ENCODE measurements at regions not wholly inside any gene's neighbourhood (a gene's known extent, or its start where the extent isn't known, plus 50 kb on each side); places are given as distances from the start of the nearest gene placed in this dataset.

DNA sequence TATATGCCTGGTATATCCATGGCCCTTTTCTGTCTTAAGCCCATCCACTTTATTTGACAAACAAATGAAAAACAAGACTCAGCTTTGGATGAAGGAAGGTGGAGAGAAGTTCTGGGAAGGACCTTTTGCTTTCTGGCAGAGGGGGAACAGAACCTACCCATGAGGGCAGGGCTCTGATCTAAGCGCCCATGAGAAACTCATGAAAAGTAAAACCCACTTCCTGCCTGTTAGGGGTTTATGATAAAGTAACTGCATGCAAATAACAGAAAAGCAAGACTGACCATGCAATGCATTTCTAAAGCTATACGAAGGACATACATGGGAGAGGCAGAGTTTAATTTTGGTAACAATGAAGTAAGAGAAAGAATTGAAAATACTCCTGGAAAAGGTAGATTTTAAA is 181.9 kb upstream of the ADRA1B start:
- 83 to 87% methylated on average over 1 to 2 of the region's 2 CpGs for WGBS, 2 donors (ENCODE audit: low coverage in 1 of 2)

DNA sequence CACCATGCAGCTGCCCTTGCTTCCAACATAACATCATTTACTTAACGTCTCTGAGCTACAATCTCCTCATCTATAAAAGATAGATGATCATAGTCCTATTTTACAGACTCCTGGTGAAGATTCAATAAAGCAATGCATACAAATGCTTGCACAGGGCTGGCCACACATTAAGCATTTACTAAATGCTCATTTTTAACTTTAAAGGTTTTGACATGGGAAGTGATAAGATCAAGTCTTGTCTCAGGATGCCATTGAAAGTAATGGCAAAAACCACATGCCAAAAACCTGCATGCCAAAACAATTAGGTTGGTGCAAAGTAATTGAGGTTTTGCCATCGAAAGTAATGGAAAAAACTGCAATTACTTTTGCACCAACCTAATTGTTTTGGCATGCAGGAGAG is 181.2 kb upstream of the ADRA1B start:
- no peaks in the 10 kb centered on the region for H3K4me1 ChIP-seq
- H3K27me3 ChIP-seq: no peaks in the 10 kb centered on the region
- no peak overlapping the region for H3K27ac ChIP-seq
- TF ChIP-seq, protein P1, sequence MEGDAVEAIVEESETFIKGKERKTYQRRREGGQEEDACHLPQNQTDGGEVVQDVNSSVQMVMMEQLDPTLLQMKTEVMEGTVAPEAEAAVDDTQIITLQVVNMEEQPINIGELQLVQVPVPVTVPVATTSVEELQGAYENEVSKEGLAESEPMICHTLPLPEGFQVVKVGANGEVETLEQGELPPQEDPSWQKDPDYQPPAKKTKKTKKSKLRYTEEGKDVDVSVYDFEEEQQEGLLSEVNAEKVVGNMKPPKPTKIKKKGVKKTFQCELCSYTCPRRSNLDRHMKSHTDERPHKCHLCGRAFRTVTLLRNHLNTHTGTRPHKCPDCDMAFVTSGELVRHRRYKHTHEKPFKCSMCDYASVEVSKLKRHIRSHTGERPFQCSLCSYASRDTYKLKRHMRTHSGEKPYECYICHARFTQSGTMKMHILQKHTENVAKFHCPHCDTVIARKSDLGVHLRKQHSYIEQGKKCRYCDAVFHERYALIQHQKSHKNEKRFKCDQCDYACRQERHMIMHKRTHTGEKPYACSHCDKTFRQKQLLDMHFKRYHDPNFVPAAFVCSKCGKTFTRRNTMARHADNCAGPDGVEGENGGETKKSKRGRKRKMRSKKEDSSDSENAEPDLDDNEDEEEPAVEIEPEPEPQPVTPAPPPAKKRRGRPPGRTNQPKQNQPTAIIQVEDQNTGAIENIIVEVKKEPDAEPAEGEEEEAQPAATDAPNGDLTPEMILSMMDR (IDR thresholded peaks at IDR 0.05): no peak
- TF ChIP-seq POLR2AphosphoS5 (IDR thresholded peaks at IDR 0.05) (no peak), POLR2A (IDR thresholded peaks at IDR 0.05) (no peak), EP300 (IDR thresholded peaks at IDR 0.05) (no peak)
- no peaks in the 10 kb centered on the region for H3K36me3 ChIP-seq
- no peak overlapping the region for H3K4me3 ChIP-seq
- no peak for ATAC-seq
- H3K9me3 ChIP-seq: no peaks in the 10 kb centered on the region
- WGBS, 2 donors (ENCODE audit: low coverage in 1 of 2): 38 to 83% methylated on average over 2 of the region's 2 CpGs

More for the DNA sequence above, 181.9 kb upstream of the ADRA1B start:
- no peak for ATAC-seq
- H3K4me3 ChIP-seq: no peak overlapping the region
- H3K4me1 ChIP-seq: no peaks in the 10 kb centered on the region
- no peaks in the 10 kb centered on the region for H3K36me3 ChIP-seq
- H3K27me3 ChIP-seq: no peaks in the 10 kb centered on the region
- no peak overlapping the region for H3K27ac ChIP-seq
- H3K9me3 ChIP-seq: no peaks in the 10 kb centered on the region
- TF ChIP-seq POLR2A (IDR thresholded peaks at IDR 0.05) (no peak), EP300 (IDR thresholded peaks at IDR 0.05) (no peak), POLR2AphosphoS5 (IDR thresholded peaks at IDR 0.05) (no peak)
- TF ChIP-seq, protein P1 (IDR thresholded peaks at IDR 0.05): no peak

DNA sequence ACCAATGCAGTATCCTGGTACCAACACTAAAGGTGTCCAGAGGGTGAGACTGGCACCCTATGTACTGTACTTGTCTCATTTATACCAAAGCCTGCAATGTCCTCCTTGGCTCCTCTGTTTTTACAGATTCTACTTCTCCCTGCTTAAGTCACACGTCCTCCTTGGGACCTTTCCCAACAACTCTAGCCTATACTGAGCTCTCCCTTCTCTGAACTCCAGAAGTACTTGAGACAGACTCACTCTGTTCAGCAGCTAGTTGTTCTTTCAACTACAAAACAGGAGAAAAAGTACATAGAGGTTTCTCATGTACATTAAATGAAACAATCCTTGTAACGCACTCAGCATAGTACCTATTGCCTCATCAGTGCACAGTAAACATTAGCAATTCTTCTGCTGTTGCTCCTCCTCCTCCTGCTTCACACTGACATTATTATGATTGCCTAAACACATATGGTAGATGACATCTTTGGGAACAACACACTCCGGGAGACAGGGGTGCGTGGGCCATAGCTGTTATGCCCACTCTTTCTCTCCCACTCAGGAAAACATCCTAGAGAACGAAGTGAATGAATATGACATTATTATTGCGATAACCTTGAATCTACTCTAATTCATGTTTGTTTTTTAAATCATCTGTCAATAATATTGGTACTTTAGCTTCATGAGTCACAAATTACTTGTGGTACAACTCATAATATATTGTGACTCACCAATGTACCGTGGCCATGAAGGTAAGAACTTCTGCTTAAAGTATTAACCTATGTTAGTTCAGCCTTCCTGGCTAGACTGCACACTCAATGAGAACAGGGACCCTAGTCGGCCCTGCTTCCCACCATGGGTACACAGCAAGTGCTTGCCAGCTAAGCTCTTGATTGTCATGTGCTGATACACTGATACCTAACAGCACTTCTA is 180.3 kb upstream of the ADRA1B start:
- TF ChIP-seq POLR2A (IDR thresholded peaks at IDR 0.05) (no peak), POLR2AphosphoS5 (IDR thresholded peaks at IDR 0.05) (no peak), EP300 (IDR thresholded peaks at IDR 0.05) (no peak)
- no peak overlapping the region for H3K4me3 ChIP-seq
- no peaks in the 10 kb centered on the region for H3K9me3 ChIP-seq
- no peaks in the 10 kb centered on the region for H3K36me3 ChIP-seq
- ATAC-seq: no peak
- no peaks in the 10 kb centered on the region for H3K27me3 ChIP-seq
- no peaks in the 10 kb centered on the region for H3K4me1 ChIP-seq
- H3K27ac ChIP-seq: no peak overlapping the region
- 76 to 84% methylated on average over 7 to 8 of the region's 8 CpGs for WGBS, 2 donors (ENCODE audit: low coverage in 1 of 2)

DNA sequence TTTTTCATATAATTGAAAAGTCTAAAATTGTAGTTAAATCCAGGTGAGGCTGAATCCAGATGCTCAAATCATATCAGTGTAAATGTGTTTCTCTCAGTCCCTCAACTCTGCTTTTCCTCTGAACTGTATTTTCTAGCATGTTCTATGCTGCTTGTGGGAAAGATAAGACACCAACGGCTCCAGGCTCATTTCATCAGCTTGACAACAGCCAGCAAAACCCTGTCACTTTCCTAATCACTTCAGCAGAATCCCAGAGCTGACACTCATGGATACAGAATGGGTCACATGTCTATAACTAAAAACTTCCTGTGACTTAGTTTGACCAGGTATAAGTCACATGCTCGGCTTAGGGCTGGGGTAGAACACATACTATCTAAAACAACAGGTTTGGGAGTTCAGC is 179.4 kb upstream of the ADRA1B start:
- Histone ChIP-seq H3K9me3 (no peaks in the 10 kb centered on the region), H3K36me3 (no peaks in the 10 kb centered on the region), H3K27ac (no peak overlapping the region), H3K27me3 (no peaks in the 10 kb centered on the region), H3K4me3 (no peak overlapping the region), H3K4me1 (no peaks in the 10 kb centered on the region)
- TF ChIP-seq EP300 (IDR thresholded peaks at IDR 0.05): no peak
- TF ChIP-seq, protein P1 (IDR thresholded peaks at IDR 0.05): no peak
- no peak for TF ChIP-seq POLR2A (IDR thresholded peaks at IDR 0.05)
- no peak for TF ChIP-seq POLR2AphosphoS5 (IDR thresholded peaks at IDR 0.05)
- WGBS, 2 donors (ENCODE audit: low coverage in 1 of 2): 23 to 35% methylated on average over 2 of the region's 2 CpGs
- ATAC-seq: no peak

DNA sequence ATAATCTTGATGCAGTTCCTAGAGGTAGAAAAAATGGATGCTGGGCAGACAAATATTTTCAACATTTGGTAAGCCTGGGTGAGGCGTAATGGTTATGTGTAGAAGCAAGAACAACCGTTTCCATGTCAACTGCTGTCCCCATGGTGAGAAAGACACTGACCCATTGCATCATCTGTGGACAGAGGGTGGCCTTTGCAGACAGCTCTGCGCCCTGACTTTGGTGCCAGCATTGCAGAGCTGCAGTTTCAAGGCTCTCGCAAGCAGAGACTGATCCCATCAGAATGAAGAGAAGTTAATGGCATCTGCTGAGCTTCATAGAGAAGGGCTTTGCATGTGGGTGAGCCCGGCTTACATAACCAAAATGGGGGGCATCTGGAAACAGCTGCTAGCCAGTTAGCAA is 179.0 kb upstream of the ADRA1B start:
- no peak for ATAC-seq
- H3K27me3 ChIP-seq: no peaks in the 10 kb centered on the region
- TF ChIP-seq EP300 (IDR thresholded peaks at IDR 0.05): no peak
- TF ChIP-seq POLR2A (IDR thresholded peaks at IDR 0.05): no peak
- no peak for TF ChIP-seq POLR2AphosphoS5 (IDR thresholded peaks at IDR 0.05)
- TF ChIP-seq, protein P1 (IDR thresholded peaks at IDR 0.05): no peak
- WGBS, 2 donors (ENCODE audit: low coverage in 1 of 2): 88 to 100% methylated on average over 3 to 5 of the region's 5 CpGs
- H3K36me3 ChIP-seq: no peaks in the 10 kb centered on the region
- no peak overlapping the region for H3K4me3 ChIP-seq
- H3K9me3 ChIP-seq: no peaks in the 10 kb centered on the region
- no peaks in the 10 kb centered on the region for H3K4me1 ChIP-seq
- H3K27ac ChIP-seq: no peak overlapping the region

All from gastroesophageal sphincter (tissue), 4 donors.